A549 (cell line): ENCODE measurements at regions not wholly inside any gene's neighbourhood (a gene's known extent, or its start where the extent isn't known, plus 50 kb on each side); places are given as distances from the start of the nearest gene placed in this dataset.

Source experiments
- EHMT2 ChIP-seq: fragments of 200-600 bp; sonication (generic); IDR thresholded peaks from 2 replicates; pipeline ENCODE4 v1.6.1; 2016; ENCODE audit warnings: antibody characterized with exemption, low read depth, mild to moderate bottlenecking, moderate library complexity
- TF ChIP-seq, protein P1 (sequence below): fragments of >200 bp; sonication (Bioruptor Twin); formaldehyde crosslinking; IDR thresholded peaks from 3 replicates; pipeline ENCODE4 v1.5.1; 2016

DNA sequence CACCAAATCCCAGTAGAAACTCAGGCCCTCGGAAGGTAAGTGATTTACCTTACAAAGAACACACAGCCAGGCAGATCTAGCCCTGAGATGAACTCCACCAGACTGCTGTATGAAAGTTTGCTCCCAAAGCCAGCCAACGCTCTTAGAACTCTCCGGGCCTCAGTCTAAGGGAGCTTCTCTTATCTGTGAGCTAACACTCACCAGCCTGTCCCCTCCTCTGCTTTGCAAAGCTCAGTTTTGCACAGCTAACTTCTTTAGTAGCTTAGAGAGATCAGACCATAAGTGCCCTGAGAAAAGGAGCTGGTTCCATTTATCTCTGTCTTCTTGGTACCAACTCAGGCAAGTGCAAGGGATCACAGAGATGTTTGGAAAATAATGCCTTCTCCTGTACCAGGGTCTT, 195.8 kb upstream of the JUN start:
- TF ChIP-seq, protein P1, sequence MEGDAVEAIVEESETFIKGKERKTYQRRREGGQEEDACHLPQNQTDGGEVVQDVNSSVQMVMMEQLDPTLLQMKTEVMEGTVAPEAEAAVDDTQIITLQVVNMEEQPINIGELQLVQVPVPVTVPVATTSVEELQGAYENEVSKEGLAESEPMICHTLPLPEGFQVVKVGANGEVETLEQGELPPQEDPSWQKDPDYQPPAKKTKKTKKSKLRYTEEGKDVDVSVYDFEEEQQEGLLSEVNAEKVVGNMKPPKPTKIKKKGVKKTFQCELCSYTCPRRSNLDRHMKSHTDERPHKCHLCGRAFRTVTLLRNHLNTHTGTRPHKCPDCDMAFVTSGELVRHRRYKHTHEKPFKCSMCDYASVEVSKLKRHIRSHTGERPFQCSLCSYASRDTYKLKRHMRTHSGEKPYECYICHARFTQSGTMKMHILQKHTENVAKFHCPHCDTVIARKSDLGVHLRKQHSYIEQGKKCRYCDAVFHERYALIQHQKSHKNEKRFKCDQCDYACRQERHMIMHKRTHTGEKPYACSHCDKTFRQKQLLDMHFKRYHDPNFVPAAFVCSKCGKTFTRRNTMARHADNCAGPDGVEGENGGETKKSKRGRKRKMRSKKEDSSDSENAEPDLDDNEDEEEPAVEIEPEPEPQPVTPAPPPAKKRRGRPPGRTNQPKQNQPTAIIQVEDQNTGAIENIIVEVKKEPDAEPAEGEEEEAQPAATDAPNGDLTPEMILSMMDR, result no peak
- no peak for TF ChIP-seq EHMT2
